D721Med (cell line): ENCODE measurements at regions not wholly inside any gene's neighbourhood (a gene's known extent, or its start where the extent isn't known, plus 50 kb on each side); places are given as distances from the start of the nearest gene placed in this dataset.

ENCODE experiments used
- DNase-seq: peaks from one replicate; pipeline ENCODE4 v3.0.0; 2011; ENCODE audit warnings: low spot score; ENCODE audit not compliant: insufficient read length
- FAIRE-seq: peaks from 2 replicates; lab custom pipeline; 2011; peaks lifted over from hg19 to GRCh38; lab: Jason Lieb, UNC
- CTCF ChIP-seq: IDR thresholded peaks from 2 replicates; pipeline ENCODE4 v1.5.1; 2012; ENCODE audit warnings: mild to moderate bottlenecking, control low read depth; ENCODE audit not compliant: insufficient read depth; ENCODE audit errors: missing control alignments

- no peak for TF ChIP-seq CTCF
- FAIRE-seq (no peak), DNase-seq (no peak)
Measured at GRCh38 chr4:130099105-130099504, 1003.2 kb downstream of the C4orf33 start.

- TF ChIP-seq CTCF, result no peak
- FAIRE-seq (no peak), DNase-seq (no peak)
Measured at GRCh38 chr4:130110189-130110588, 1014.2 kb downstream of the C4orf33 start.

- FAIRE-seq (no peak), DNase-seq (no peak)
- no peak for TF ChIP-seq CTCF
Measured at GRCh38 chr4:130110770-130111169, 1014.8 kb downstream of the C4orf33 start.

- no peak for TF ChIP-seq CTCF
- FAIRE-seq, result peak; percentile 25
- no peak for DNase-seq
Measured at GRCh38 chr4:130124066-130124465, 1028.1 kb downstream of the C4orf33 start.

GRCh38 chr4:130125467-130125866 is 1029.5 kb downstream of the C4orf33 start:
- no peak for DNase-seq
- no peak for FAIRE-seq
- TF ChIP-seq CTCF, result no peak

GRCh38 chr4:130127297-130127696 is 1031.3 kb downstream of the C4orf33 start:
- DNase-seq, result no peak
- FAIRE-seq, result no peak
- no peak for TF ChIP-seq CTCF

GRCh38 chr4:130131536-130131935 is 1035.6 kb downstream of the C4orf33 start:
- no peak for FAIRE-seq
- DNase-seq, result no peak

More at GRCh38 chr4:130131536-130131935, 1035.6 kb downstream of the C4orf33 start:
- TF ChIP-seq CTCF, result no peak
